Activated CD4-positive, alpha-beta memory T cell treated with anti-CD3 and anti-CD28 coated beads for 36 hours (primary cell): ENCODE measurements at regions not wholly inside any gene's neighbourhood (a gene's known extent, or its start where the extent isn't known, plus 50 kb on each side); places are given as distances from the start of the nearest gene placed in this dataset.
"Not testable (repeated sequence)": the region's sequence is repeated elsewhere in the genome, so short reads cannot be mapped to it uniquely, and the experiment has no call there.

ENCODE experiments used
- CTCF ChIA-PET: fragments of 350-600 bp; sonication (Branson Sonifier 250); formaldehyde crosslinking; loops from one replicate; lab custom pipeline; 2021; ENCODE audit warnings: antibody characterized with exemption, inconsistent platforms; lab: Charles Lee
- POLR2A ChIA-PET: fragments of 350-600 bp; sonication (Branson Sonifier 250); formaldehyde crosslinking; loops from one replicate; lab custom pipeline; 2021; ENCODE audit warnings: antibody characterized with exemption; lab: Charles Lee
- DNase-seq: peaks from one replicate; pipeline ENCODE4 v3.0.0-alpha.2; 2020
- H3K27ac Mint-ChIP-seq: one replicate; pipeline ENCODE4 v1.8.0; 2021; ENCODE audit warnings: mixed read lengths
- H3K27me3 Mint-ChIP-seq: one replicate; pipeline ENCODE4 v1.8.0; 2021; ENCODE audit warnings: mixed read lengths
- H3K36me3 Mint-ChIP-seq: one replicate; pipeline ENCODE4 v1.8.0; 2021; ENCODE audit warnings: mixed read lengths
- H3K4me1 Mint-ChIP-seq: one replicate; pipeline ENCODE4 v1.8.0; 2021; ENCODE audit warnings: low read depth, mixed read lengths
- H3K4me3 Mint-ChIP-seq: one replicate; pipeline ENCODE4 v1.8.0; 2021; ENCODE audit warnings: mild to moderate bottlenecking, mixed read lengths
- H3K9me3 Mint-ChIP-seq: one replicate; pipeline ENCODE4 v1.8.0; 2021; ENCODE audit warnings: mixed read lengths
- intact Hi-C: fragments of 100-400 bp; cut with micrococcal nuclease; formaldehyde crosslinking; loops from one replicate; pipeline ENCODE4 v1.15.1; 2023

DNA sequence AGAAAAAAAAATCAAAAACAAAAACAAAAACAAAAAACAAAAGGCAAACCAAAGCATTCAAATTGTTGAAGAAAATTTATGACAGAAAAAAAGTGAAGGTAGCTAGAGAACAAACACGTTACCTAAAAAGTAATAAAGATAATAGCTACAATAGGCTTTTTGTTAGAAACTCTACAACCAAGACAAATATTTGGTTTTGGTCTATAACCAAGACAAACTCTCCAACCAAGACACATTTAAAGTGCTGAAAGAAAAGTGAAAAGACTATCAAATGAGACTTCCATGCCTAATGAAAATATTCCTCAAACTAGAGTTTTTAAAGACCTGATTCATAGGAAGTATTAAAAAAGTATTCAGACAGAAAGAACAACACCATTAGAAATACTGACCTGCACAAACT is 391.9 kb upstream of the NDST4 start:
- Mint-ChIP-seq H3K4me1 (no peaks in the 10 kb centered on the region), H3K27ac (no peak overlapping the region), H3K4me3 (no peak overlapping the region), H3K36me3 (no peaks in the 10 kb centered on the region), H3K9me3 (no peaks in the 10 kb centered on the region), H3K27me3 (no peaks in the 10 kb centered on the region)
- intact Hi-C loops, result no loop called here
- ChIA-PET POLR2A (no interaction called here), CTCF (no interaction called here)
- no peak for DNase-seq

DNA sequence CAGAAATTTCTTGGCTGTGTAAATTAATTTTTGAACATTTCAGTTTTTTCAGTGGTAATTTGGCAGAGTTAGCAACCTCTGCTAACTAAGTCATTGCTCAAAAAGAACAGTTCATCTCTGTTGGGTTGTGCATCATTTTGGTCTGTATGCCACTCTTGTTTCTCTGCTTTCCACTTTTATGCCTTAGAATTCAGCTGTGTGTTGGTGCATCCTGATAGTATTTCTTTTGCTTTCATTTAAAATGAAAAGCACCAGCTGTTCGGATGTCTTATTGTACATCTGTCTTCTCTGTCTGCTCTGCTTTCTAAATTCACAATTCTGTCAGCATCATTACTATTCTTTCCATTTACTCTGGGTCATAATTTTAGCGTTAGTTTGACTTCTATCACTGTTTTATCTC is 388.2 kb upstream of the NDST4 start:
- ChIA-PET POLR2A (no interaction called here), CTCF (no interaction called here)
- H3K4me3 Mint-ChIP-seq, result no peak overlapping the region
- H3K27ac Mint-ChIP-seq, result no peak overlapping the region
- intact Hi-C loops, result no loop called here
- H3K4me1 Mint-ChIP-seq, result no peaks in the 10 kb centered on the region
- H3K9me3 Mint-ChIP-seq, result no peaks in the 10 kb centered on the region
- no peak for DNase-seq
- no peaks in the 10 kb centered on the region for H3K27me3 Mint-ChIP-seq
- H3K36me3 Mint-ChIP-seq, result no peaks in the 10 kb centered on the region

DNA sequence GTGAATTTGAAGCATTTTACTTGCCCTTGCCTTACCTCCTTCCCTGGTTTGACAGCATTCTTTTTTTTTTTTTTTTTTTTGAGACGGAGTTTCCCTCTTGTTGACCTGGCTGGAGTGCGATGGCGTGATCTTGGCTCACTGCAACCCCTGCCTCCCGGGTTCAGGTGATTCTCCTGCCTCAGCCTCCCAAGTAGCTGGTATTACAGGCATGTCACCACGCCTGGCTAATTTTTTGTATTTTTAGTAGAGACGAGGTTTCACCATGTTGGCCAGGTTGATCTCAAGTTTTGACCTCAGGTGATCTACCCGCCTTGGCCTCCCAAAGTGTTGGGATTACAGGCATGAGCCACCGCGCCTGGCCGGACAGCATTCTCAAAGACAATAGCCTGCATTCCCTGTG is 380.4 kb upstream of the NDST4 start:
- POLR2A ChIA-PET, H3K4me1 Mint-ChIP-seq, intact Hi-C loops, H3K4me3 Mint-ChIP-seq, DNase-seq, H3K36me3 Mint-ChIP-seq, CTCF ChIA-PET, H3K27me3 Mint-ChIP-seq, H3K27ac Mint-ChIP-seq: not testable (repeated sequence)
- peaks cover 26% of the 10 kb centered on the region for H3K9me3 Mint-ChIP-seq

DNA sequence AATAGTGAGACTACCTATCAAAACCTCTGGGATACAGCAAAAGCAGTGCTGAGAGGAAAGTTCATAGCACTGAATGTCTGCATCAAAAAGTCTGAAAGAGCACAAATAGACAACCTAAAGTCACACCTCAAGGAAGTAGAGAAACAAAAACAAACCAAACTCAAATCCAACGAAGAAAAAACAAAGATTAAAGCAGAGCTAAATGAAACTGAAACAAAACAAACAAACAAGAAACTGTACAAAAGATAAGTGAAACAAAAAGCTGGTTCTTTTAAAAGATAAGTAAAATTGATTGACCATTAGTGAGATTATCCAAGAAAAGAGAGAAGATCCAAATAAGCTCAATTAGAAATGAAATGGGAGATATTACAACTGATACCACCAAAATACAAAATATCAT is 378.3 kb upstream of the NDST4 start:
- Mint-ChIP-seq H3K9me3 (peaks cover 26% of the 10 kb centered on the region), H3K4me3 (no peak overlapping the region), H3K27me3 (no peaks in the 10 kb centered on the region), H3K4me1 (no peaks in the 10 kb centered on the region), H3K36me3 (no peaks in the 10 kb centered on the region), H3K27ac (no peak overlapping the region)
- intact Hi-C loops, result no loop called here
- ChIA-PET POLR2A (no interaction called here), CTCF (no interaction called here)
- DNase-seq, result no peak

DNA sequence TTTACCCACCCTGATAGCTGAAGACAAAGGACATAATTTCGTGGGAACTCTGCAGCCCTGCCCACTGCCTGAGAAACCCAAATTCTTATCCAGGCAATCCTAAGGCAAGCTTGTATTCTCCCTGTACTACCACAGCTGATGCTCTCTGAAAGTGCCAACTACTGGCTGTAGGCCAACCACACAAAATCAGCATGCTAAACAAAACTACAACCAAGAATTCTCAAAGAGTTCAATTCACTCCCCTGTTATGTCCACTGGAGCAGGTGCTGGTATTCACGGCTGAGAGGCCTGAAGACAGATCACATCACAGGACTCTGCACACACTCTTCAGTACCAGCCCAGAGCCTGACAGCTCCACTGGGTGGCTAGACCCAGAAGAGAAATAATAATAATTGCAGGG is 375.9 kb upstream of the NDST4 start:
- Mint-ChIP-seq H3K4me1 (no peaks in the 10 kb centered on the region), H3K27me3 (no peaks in the 10 kb centered on the region), H3K36me3 (no peaks in the 10 kb centered on the region), H3K4me3 (no peak overlapping the region), H3K27ac (no peak overlapping the region), H3K9me3 (peaks cover 15% of the 10 kb centered on the region)
- ChIA-PET CTCF (no interaction called here), POLR2A (no interaction called here)
- no peak for DNase-seq
- intact Hi-C loops, result no loop called here

DNA sequence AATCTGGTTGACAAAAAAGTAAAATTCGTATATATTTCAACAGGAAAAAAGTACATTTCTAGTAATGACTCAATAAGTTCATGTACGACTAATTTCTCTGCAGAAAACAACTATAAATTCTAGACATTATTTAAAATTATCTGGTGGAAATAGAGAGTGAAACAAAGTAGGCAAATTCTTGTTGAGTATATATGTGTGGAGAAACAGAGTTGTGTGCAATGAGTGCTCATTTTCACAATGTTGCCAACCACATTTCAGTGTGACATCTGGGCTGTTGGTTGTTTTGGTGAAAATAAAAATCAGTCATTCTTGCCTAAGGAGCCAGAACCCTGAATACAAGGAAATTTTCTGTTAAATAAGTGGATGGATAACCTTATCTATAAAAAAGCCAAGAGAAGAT is 372.0 kb upstream of the NDST4 start:
- Mint-ChIP-seq H3K9me3 (peaks cover 3% of the 10 kb centered on the region), H3K4me3 (no peak overlapping the region), H3K36me3 (no peaks in the 10 kb centered on the region), H3K27ac (no peak overlapping the region), H3K27me3 (no peaks in the 10 kb centered on the region), H3K4me1 (no peaks in the 10 kb centered on the region)
- DNase-seq, result no peak
- intact Hi-C loops, result no loop called here
- ChIA-PET POLR2A (no interaction called here), CTCF (no interaction called here)

DNA sequence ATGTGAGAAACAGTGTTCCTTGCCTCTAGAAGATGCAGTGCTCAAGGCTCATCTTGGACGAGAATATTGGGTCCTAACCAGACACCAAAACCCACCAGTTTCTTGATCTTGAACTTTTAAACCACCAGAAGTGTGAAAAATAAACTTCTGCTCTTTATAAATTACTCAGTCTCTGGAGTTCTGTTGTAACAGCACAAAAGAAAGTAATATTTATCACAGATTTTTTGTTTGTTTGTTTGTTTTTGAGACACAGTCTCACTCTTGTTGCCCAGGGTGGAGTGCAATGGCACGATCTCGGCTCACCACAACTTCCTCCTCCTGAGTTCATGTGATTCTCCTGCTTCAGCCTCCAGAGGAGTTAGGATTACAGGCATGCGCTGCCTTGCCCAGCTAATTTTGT is 371.1 kb upstream of the NDST4 start:
- ChIA-PET POLR2A (no interaction called here), CTCF (no interaction called here)
- intact Hi-C loops, result no loop called here
- no peak for DNase-seq
- H3K4me1 Mint-ChIP-seq, result no peaks in the 10 kb centered on the region
- no peaks in the 10 kb centered on the region for H3K36me3 Mint-ChIP-seq
- no peak overlapping the region for H3K4me3 Mint-ChIP-seq
- no peak overlapping the region for H3K27ac Mint-ChIP-seq
- H3K9me3 Mint-ChIP-seq, result no peaks in the 10 kb centered on the region
- no peaks in the 10 kb centered on the region for H3K27me3 Mint-ChIP-seq

DNA sequence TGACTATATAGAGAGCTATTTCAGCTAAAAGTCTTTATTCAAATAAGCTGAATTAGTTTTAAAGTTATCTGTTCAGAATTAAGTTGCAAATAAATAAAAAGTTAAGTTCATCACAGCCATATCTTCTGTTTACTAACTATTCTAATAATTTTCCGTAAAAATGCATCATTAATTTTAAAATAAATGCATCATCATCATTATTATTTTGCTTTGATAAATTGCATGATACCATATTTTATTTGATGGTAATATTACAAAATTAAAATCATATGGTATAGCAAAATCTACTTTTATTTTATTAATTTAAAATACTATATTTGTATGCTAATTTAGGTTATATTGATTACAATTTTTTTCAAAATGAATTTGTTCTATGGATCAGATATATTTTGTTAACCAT is 357.3 kb upstream of the NDST4 start:
- Mint-ChIP-seq H3K27ac (no peak overlapping the region), H3K4me3 (no peak overlapping the region), H3K9me3 (no peaks in the 10 kb centered on the region), H3K4me1 (no peaks in the 10 kb centered on the region), H3K36me3 (no peaks in the 10 kb centered on the region), H3K27me3 (no peaks in the 10 kb centered on the region)
- intact Hi-C loops, result no loop called here
- ChIA-PET CTCF (no interaction called here), POLR2A (no interaction called here)
- DNase-seq, result no peak

DNA sequence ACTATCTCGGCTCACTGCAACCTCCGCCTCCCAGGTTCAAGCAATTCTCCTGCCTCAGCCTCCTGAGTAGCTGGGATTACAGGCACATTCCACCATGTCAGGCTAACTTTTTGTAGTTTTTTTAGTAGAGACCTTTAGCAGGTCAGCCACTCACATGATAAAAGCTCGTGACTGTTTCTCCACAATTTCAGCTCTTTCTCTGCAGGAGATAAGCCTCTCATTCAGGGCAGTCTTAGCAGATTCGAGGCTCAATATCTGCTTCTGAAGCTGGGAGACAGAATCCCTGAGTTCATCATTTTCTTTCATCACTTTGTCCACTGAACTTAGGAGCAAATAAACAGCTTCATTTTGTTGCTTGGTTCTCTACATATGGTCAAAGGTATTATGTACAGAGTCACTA is 345.9 kb upstream of the NDST4 start:
- H3K9me3 Mint-ChIP-seq, H3K4me3 Mint-ChIP-seq, H3K4me1 Mint-ChIP-seq, DNase-seq, CTCF ChIA-PET, H3K36me3 Mint-ChIP-seq, H3K27me3 Mint-ChIP-seq, POLR2A ChIA-PET, intact Hi-C loops, H3K27ac Mint-ChIP-seq: not testable (repeated sequence)

DNA sequence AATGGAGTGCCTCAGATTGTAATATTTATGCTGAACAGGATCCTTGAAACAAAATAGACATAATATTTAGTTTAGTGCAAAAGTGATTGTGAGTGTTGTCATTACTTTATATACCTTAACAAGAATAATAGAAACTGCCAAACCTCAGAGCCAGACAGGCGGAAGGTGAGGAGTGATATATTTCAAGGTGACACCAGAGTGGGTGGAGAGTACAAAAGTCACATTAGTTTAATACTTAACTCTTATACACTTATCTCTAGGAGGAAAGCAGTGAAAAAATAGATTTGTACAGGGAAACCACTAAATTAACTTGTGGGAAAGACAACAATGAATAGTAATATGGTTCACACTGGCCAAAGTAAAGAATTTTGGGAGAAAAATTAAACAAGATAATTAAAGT is 342.8 kb upstream of the NDST4 start:
- CTCF ChIA-PET, result no interaction called here
- H3K4me1 Mint-ChIP-seq, result no peaks in the 10 kb centered on the region
- no peaks in the 10 kb centered on the region for H3K27me3 Mint-ChIP-seq
- intact Hi-C loops, result no loop called here
- no peak overlapping the region for H3K4me3 Mint-ChIP-seq
- H3K36me3 Mint-ChIP-seq, result no peaks in the 10 kb centered on the region
- H3K9me3 Mint-ChIP-seq, result no peaks in the 10 kb centered on the region
- no peak overlapping the region for H3K27ac Mint-ChIP-seq
- POLR2A ChIA-PET, result no interaction called here
- no peak for DNase-seq

DNA sequence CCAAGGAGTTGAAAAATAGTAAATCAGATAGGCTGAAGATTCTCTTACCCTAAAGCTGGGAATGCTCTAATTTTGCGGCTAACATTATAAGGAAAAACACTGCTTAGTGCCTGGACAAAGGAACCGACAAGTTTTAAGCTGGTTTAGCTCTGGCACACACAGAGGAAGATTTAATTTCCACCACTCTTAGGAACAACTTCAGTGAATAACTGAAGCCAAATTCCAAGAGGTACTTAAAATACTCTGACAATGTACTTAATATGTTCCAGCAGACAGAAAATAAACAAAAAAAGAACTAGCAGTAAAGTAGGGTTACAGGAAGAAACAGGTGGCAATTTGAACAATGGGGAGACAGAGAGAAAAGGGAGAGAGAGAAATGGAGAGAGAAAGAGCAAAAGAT is 340.8 kb upstream of the NDST4 start:
- intact Hi-C loops, result no loop called here
- no peak overlapping the region for H3K27ac Mint-ChIP-seq
- H3K36me3 Mint-ChIP-seq, result no peaks in the 10 kb centered on the region
- H3K9me3 Mint-ChIP-seq, result no peaks in the 10 kb centered on the region
- H3K4me1 Mint-ChIP-seq, result no peaks in the 10 kb centered on the region
- H3K4me3 Mint-ChIP-seq, result no peak overlapping the region
- H3K27me3 Mint-ChIP-seq, result no peaks in the 10 kb centered on the region
- DNase-seq, result no peak
- ChIA-PET CTCF (no interaction called here), POLR2A (no interaction called here)

DNA sequence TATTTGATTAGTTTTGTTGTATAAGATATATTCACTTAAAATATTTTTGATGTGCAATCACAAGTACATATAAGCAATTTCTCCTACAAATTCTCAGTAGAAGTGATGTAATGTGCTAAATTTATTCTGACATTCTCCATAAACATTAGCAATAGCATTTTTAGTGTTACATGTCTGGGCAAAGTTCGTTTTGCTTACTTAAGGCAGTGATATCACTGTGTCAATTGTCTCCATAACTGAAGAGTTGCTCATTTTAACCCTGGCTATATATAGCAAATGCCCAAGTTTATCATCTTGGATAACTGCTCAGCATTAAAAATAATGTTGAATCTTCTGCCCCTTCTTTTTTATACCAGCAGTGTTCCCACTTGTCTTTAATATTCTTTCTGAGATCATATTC is 340.0 kb upstream of the NDST4 start:
- Mint-ChIP-seq H3K4me1 (no peaks in the 10 kb centered on the region), H3K4me3 (no peak overlapping the region), H3K27ac (no peak overlapping the region), H3K9me3 (no peaks in the 10 kb centered on the region), H3K27me3 (no peaks in the 10 kb centered on the region), H3K36me3 (no peaks in the 10 kb centered on the region)
- ChIA-PET CTCF (no interaction called here), POLR2A (no interaction called here)
- DNase-seq, result no peak
- intact Hi-C loops, result no loop called here

DNA sequence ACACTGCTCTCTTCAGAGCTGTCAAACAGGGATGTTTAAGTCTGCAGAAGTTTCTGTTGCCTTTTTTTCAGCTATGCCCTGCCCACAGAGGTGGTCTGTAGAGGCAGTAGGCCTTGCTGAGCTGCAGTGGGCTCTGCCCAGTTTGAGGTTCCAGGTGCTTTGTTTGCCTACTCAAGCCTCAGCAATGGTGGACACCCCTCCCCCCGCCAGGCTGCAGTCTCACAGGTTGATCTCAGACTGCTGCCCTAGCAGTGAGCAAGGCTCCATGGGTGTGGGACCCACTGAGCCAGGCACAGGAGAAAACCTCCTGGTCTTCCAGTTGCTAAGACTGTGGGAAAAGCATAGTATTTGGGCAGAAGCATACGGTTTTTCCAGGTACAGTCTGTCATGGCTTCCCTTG is 338.8 kb upstream of the NDST4 start:
- H3K27me3 Mint-ChIP-seq, POLR2A ChIA-PET: not testable (repeated sequence)

DNA sequence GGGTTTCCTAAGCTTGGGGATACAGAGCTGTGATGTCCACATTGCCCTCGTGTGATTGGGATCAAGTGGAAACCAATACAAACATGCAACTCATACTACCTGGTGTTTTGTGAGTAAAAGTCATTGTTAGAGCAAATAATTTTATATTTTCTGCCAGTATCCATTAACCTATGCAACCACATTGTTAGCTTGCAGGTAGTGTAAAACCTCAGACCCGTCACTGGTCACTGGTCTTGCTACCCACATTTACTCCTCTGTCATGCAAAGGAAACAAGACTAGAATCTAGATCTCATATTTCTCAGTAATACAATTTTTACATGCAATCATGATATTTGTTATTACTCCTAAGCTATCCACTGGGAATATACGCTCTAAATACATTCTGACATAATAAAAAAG is 324.3 kb upstream of the NDST4 start:
- Mint-ChIP-seq H3K9me3 (peaks cover 11% of the 10 kb centered on the region), H3K27me3 (no peaks in the 10 kb centered on the region), H3K4me1 (no peaks in the 10 kb centered on the region), H3K36me3 (no peaks in the 10 kb centered on the region), H3K27ac (no peak overlapping the region), H3K4me3 (no peak overlapping the region)
- ChIA-PET POLR2A (no interaction called here), CTCF (no interaction called here)
- intact Hi-C loops, result no loop called here
- no peak for DNase-seq

More for the DNA sequence above, 338.8 kb upstream of the NDST4 start:
- H3K4me3 Mint-ChIP-seq, intact Hi-C loops, H3K36me3 Mint-ChIP-seq, DNase-seq, H3K27ac Mint-ChIP-seq, H3K4me1 Mint-ChIP-seq, H3K9me3 Mint-ChIP-seq, CTCF ChIA-PET: not testable (repeated sequence)
